GM23248 (cell line): ENCODE measurements at regions not wholly inside any gene's neighbourhood (a gene's known extent, or its start where the extent isn't known, plus 50 kb on each side); places are given as distances from the start of the nearest gene placed in this dataset.

Source experiments
- EZH2 ChIP-seq: fragments of 200-600 bp; sonication (generic); IDR thresholded peaks from 2 replicates; pipeline ENCODE4 v1.6.1; 2018; ENCODE audit warnings: antibody characterized with exemption, mild to moderate bottlenecking; ENCODE audit not compliant: insufficient read depth, poor library complexity, severe bottlenecking
- EZH2phosphoT487 ChIP-seq: fragments of 200-600 bp; sonication (generic); IDR thresholded peaks from 2 replicates; pipeline ENCODE4 v1.6.1; 2018; ENCODE audit warnings: antibody characterized with exemption, moderate library complexity, mild to moderate bottlenecking, low read depth; ENCODE audit not compliant: insufficient read depth

DNA sequence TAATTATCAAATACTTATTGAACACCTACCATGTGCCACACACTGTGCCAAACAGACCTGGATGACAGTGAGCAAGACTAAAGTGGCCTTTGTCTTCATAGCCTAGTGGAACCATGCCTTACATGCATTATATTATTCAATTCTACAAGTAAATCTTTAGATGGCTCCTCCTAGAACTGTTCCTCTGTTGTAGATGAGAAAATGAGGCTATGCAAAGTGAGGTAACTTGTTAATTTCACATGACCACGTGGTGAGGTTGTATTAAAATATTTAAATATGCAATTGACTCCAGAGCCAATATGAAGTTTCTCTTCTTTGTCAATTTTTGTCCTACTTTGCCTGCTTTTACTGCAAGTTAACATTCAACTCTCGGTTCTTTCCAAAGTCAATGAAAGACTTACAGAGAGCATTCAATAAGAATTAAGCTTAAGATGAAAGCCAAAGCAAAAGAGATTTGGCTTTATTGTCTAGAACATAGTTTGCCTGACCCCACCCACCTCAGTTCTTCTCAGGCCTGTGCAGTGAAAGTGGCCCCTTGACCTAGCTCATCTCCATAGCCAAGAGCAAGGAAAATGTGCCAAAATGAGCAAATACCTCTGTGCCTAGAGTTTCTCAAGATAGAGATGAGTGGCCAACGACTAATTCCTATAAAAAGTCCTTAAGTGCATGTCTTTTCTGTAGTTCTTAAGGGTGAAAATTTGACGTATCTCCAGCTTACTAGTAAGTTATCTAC is 263.2 kb upstream of the NFIA start:
- TF ChIP-seq EZH2phosphoT487 (no peak), EZH2 (no peak)
